ENCODE measurements at regions not wholly inside any gene's neighbourhood (a gene's known extent, or its start where the extent isn't known, plus 50 kb on each side); places are given as distances from the start of the nearest gene placed in this dataset.

- in situ Hi-C loops (cut with HindIII; ENCODE audit: low sequenced_read_pairs) = loop anchor here (5.0 kb wide), 2 partner anchors 68 to 622 kb away; no protein-coding TSS in a partner anchor
Measured at GRCh38 chr5:156095709-156096241, 231.2 kb upstream of the SGCD start.

GRCh38 chr5:156096259-156096658, 230.7 kb upstream of the SGCD start:
- in situ Hi-C loops (cut with HindIII; ENCODE audit: low sequenced_read_pairs) = loop anchor here (5.0 kb wide), 2 partner anchors 69 to 621 kb away; no protein-coding TSS in a partner anchor

GRCh38 chr5:156103155-156103885, 223.6 kb upstream of the SGCD start:
- in situ Hi-C loops (cut with HindIII; ENCODE audit: low sequenced_read_pairs) = no loop called here

GRCh38 chr5:156109317-156110023, 217.5 kb upstream of the SGCD start:
- in situ Hi-C loops (cut with HindIII; ENCODE audit: low sequenced_read_pairs) = no loop called here

GRCh38 chr5:156119692-156120091, 207.3 kb upstream of the SGCD start:
- in situ Hi-C loops (cut with HindIII; ENCODE audit: low sequenced_read_pairs) = no loop called here

GRCh38 chr5:156120777-156121176, 206.2 kb upstream of the SGCD start:
- in situ Hi-C loops (cut with HindIII; ENCODE audit: low sequenced_read_pairs) = no loop called here

GRCh38 chr5:156121234-156121633, 205.7 kb upstream of the SGCD start:
- in situ Hi-C loops (cut with HindIII; ENCODE audit: low sequenced_read_pairs) = no loop called here

GRCh38 chr5:156121882-156122281, 205.1 kb upstream of the SGCD start:
- in situ Hi-C loops (cut with HindIII; ENCODE audit: low sequenced_read_pairs) = no loop called here

GRCh38 chr5:156124708-156125107, 202.3 kb upstream of the SGCD start:
- in situ Hi-C loops (cut with HindIII; ENCODE audit: low sequenced_read_pairs) = no loop called here

- in situ Hi-C loops (cut with HindIII; ENCODE audit: low sequenced_read_pairs) = no loop called here
Measured at GRCh38 chr5:156125118-156125517, 201.8 kb upstream of the SGCD start.

GRCh38 chr5:156126716-156127115, 200.2 kb upstream of the SGCD start:
- in situ Hi-C loops (cut with HindIII; ENCODE audit: low sequenced_read_pairs) = no loop called here

- in situ Hi-C loops (cut with HindIII; ENCODE audit: low sequenced_read_pairs) = no loop called here
Measured at GRCh38 chr5:156128026-156128425, 198.9 kb upstream of the SGCD start.

- in situ Hi-C loops (cut with HindIII; ENCODE audit: low sequenced_read_pairs) = no loop called here
Measured at GRCh38 chr5:156134216-156134615, 192.7 kb upstream of the SGCD start.

- in situ Hi-C loops (cut with HindIII; ENCODE audit: low sequenced_read_pairs) = no loop called here
Measured at GRCh38 chr5:156135531-156135930, 191.4 kb upstream of the SGCD start.

GRCh38 chr5:156137071-156137869, 189.7 kb upstream of the SGCD start:
- in situ Hi-C loops (cut with HindIII; ENCODE audit: low sequenced_read_pairs) = no loop called here

- in situ Hi-C loops (cut with HindIII; ENCODE audit: low sequenced_read_pairs) = no loop called here
Measured at GRCh38 chr5:156142867-156143266, 184.1 kb upstream of the SGCD start.

GRCh38 chr5:156147261-156147943, 179.6 kb upstream of the SGCD start:
- in situ Hi-C loops (cut with HindIII; ENCODE audit: low sequenced_read_pairs) = no loop called here

GRCh38 chr5:156147944-156148285, 179.0 kb upstream of the SGCD start:
- in situ Hi-C loops (cut with HindIII; ENCODE audit: low sequenced_read_pairs) = no loop called here

- in situ Hi-C loops (cut with HindIII; ENCODE audit: low sequenced_read_pairs) = no loop called here
Measured at GRCh38 chr5:156148301-156148700, 178.7 kb upstream of the SGCD start.

- in situ Hi-C loops (cut with HindIII; ENCODE audit: low sequenced_read_pairs) = no loop called here
Measured at GRCh38 chr5:156149213-156149612, 177.8 kb upstream of the SGCD start.

- in situ Hi-C loops (cut with HindIII; ENCODE audit: low sequenced_read_pairs) = no loop called here
Measured at GRCh38 chr5:156153602-156154001, 173.4 kb upstream of the SGCD start.

All from endothelial cell of hepatic sinusoid (primary cell).